ENCODE measurements at regions not wholly inside any gene's neighbourhood (a gene's known extent, or its start where the extent isn't known, plus 50 kb on each side); places are given as distances from the start of the nearest gene placed in this dataset.

DNA sequence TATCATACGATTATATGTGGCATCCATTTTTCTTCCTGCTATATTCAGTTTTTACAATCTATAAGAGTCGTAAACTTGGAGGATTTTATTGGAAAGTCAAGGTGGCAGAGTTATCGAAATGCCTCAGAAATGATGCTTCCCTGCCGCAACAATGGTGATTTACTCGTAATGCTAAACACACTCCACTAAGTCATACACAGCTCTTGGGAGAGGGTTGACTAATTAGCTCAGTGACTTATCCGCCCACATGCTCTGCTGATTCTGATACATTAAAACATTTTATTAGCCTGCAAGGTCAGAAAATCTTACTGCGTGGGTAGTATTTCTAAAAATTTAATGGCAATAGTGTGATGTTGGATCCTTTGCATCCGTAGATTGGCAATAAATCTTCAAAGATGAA is 420.1 kb downstream of the ARAP2 start:
- TF ChIP-seq ZNF274 (IDR thresholded peaks at IDR 0.05; ENCODE audit: low read depth, low read length) (no peak), SUZ12 (IDR thresholded peaks at IDR 0.05; ENCODE audit: extremely low read depth, insufficient read depth, insufficient read length) (no peak)

All from NT2/D1 (cell line).